Colonic mucosa (tissue), 4 donors: ENCODE measurements at regions not wholly inside any gene's neighbourhood (a gene's known extent, or its start where the extent isn't known, plus 50 kb on each side); places are given as distances from the start of the nearest gene placed in this dataset.
"Not testable (repeated sequence)": the region's sequence is repeated elsewhere in the genome, so short reads cannot be mapped to it uniquely, and the experiment has no call there.

Source experiments
- DNase-seq: peaks from one replicate; pipeline ENCODE4 v3.0.0-alpha.2; 2020
- H3K27ac ChIP-seq: fragments of 200-600 bp; one replicate; pipeline ENCODE4 v1.8.0; 2021
- H3K27me3 ChIP-seq: fragments of 200-600 bp; one replicate; pipeline ENCODE4 v1.8.0; 2021
- H3K36me3 ChIP-seq: fragments of 200-600 bp; one replicate; pipeline ENCODE4 v1.8.0; 2021
- H3K4me1 ChIP-seq: fragments of 200-600 bp; one replicate; pipeline ENCODE4 v1.8.0; 2021; ENCODE audit warnings: mild to moderate bottlenecking
- H3K4me3 ChIP-seq: fragments of 200-600 bp; one replicate; pipeline ENCODE4 v1.8.0; 2021
- H3K9ac ChIP-seq, 2 donors: one replicate each; pipeline ENCODE4 v1.7.0; 2013; ENCODE audit warnings: control low read depth in 2 of 2, low read depth in 2 of 2, low read length in 2 of 2
- H3K9me3 ChIP-seq: fragments of 200-600 bp; one replicate; pipeline ENCODE4 v1.8.0; 2021
- CTCF ChIP-seq: fragments of 200-600 bp; IDR thresholded peaks from one replicate; pipeline ENCODE4 v1.8.0; 2022; ENCODE audit warnings: antibody characterized with exemption, mild to moderate bottlenecking
- intact Hi-C: fragments of 100-400 bp; cut with DNase I; formaldehyde crosslinking; loops from one replicate; pipeline ENCODE4 v1.14.1; 2022
- donor health status: healthy.
- donor health status: DM: no; HTN: no; CAD: no.
- donor health status: DM: no; HTN: no; CAD: no.

GRCh38 chr10:33082373-33082895 lies 124.4 kb upstream of the ITGB1 start:
- DNase-seq: no peak
- no peaks in the 10 kb centered on the region for H3K9me3 ChIP-seq
- H3K4me1 ChIP-seq: no peaks in the 10 kb centered on the region
- no peak overlapping the region for H3K9ac ChIP-seq
- H3K4me3 ChIP-seq: no peak overlapping the region
- H3K27me3 ChIP-seq: no peaks in the 10 kb centered on the region
- H3K27ac ChIP-seq: no peak overlapping the region
- intact Hi-C loops: no loop called here
- H3K36me3 ChIP-seq: no peaks in the 10 kb centered on the region
- TF ChIP-seq CTCF: no peak

DNA sequence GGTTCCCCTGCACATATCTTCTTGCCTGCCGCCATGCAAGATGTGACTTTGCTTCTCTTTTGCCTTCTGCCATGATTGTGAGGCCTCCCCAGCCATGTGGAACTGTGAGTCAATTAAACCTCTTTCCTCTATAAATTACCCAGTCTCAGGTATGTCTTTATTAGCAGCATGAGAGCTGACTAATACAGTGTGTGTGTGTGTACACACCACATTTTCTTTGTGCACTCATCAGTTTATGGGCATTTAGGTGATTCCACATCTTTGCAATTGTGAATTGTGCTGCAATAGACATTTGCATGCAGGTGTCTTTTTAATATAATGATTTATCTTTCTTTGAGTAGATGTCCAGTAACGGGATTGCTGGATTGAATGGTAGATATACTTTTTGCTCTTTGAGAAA lies 122.4 kb upstream of the ITGB1 start:
- not testable (repeated sequence) for H3K9me3 ChIP-seq, H3K9ac ChIP-seq, H3K4me3 ChIP-seq

DNA sequence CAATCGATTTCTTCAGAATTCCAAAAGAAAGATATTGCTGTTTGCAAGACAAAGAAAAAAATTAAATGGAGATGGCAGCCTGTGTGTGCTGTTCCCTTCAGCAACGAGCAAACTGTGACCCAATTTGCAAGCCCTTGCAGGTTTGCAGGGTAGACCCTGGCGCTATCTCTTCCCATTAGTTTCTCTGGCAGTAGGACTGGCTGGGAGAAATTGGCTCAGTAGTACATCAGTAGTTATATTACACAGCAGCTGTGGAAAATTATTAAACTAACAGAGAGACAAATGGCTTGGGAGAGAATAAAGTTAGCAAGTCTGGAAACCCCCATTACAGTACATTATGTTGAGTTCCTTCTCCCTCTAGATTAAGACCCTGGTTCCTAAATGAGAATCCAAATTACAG lies 116.4 kb upstream of the ITGB1 start:
- H3K9ac ChIP-seq: no peak overlapping the region
- intact Hi-C loops: no loop called here
- DNase-seq: no peak
- no peak for TF ChIP-seq CTCF
- H3K27ac ChIP-seq: no peak overlapping the region
- no peaks in the 10 kb centered on the region for H3K4me1 ChIP-seq
- no peak overlapping the region for H3K4me3 ChIP-seq
- no peaks in the 10 kb centered on the region for H3K36me3 ChIP-seq
- no peaks in the 10 kb centered on the region for H3K27me3 ChIP-seq
- H3K9me3 ChIP-seq: no peaks in the 10 kb centered on the region

More for the DNA sequence above, 122.4 kb upstream of the ITGB1 start:
- H3K27ac ChIP-seq, DNase-seq, intact Hi-C loops, H3K4me1 ChIP-seq, H3K27me3 ChIP-seq, H3K36me3 ChIP-seq: not testable (repeated sequence)

DNA sequence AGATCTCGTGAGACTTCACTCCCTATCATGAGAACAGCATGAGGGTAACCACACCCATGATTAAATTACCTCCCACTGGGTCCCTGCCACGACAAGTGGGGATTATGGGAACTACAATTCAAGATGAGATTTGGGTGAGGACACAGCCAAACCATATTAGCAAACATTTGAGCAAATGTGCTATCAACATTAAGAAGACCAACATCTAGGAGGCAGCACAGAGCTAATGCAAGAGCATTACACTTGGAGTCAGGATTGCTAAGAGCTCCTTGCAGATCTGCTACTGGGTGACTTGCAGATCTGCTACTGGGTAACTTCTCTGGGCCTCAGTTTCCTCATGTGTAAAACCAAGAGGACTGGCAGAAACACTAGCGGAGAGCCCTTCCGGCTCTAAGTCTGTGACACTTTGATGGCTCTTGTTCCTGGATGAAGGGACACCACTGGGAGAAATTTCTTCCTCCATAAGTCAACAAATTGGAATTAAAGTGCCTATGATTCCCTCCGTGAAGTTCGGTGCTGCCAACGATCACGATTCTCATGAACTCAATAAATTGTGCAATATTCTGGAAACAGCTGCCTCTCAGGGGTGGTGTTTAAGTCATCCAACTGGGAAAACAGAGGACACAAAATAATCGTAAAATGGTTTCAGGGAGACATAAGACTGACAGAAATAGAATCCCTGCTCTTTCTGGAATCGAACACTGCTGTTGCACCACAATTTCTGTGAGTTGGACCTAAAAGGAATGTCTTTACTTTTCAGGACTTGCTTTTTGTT lies 115.8 kb upstream of the ITGB1 start:
- H3K9me3 ChIP-seq: no peaks in the 10 kb centered on the region
- no peaks in the 10 kb centered on the region for H3K27me3 ChIP-seq
- H3K9ac ChIP-seq: no peak overlapping the region
- H3K36me3 ChIP-seq: no peaks in the 10 kb centered on the region
- intact Hi-C loops: no loop called here
- H3K4me1 ChIP-seq: no peaks in the 10 kb centered on the region
- H3K27ac ChIP-seq: no peak overlapping the region
- no peak overlapping the region for H3K4me3 ChIP-seq
- no peak for DNase-seq
- TF ChIP-seq CTCF: no peak

DNA sequence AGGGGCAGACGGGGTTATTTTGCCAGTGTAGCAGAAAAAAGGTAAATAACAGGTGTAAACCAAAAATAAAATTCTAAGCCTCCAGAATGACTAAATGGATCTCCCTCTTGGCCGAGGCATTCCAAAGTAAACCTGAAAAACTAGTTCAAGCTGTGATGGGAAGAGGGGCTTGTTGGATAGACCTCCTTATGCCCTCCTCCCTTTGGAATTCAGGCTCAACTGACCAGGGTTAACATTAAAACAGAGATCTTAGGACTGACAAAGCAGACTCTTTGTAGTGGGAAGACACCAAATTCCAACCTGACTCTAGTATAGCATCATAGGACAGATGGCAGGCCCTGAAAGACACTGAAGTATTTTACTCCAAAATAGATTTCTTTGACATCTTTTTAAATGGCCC lies 113.8 kb upstream of the ITGB1 start:
- Histone ChIP-seq H3K9me3 (no peaks in the 10 kb centered on the region), H3K4me3 (no peak overlapping the region), H3K27me3 (no peaks in the 10 kb centered on the region), H3K27ac (no peak overlapping the region), H3K4me1 (no peaks in the 10 kb centered on the region), H3K9ac (no peak overlapping the region), H3K36me3 (no peaks in the 10 kb centered on the region)
- no peak for TF ChIP-seq CTCF
- intact Hi-C loops: no loop called here
- DNase-seq: no peak

- intact Hi-C loops: no loop called here
- H3K4me1 ChIP-seq: no peaks in the 10 kb centered on the region
- TF ChIP-seq CTCF: no peak
- no peak overlapping the region for H3K4me3 ChIP-seq
- no peaks in the 10 kb centered on the region for H3K9me3 ChIP-seq
- H3K36me3 ChIP-seq: no peaks in the 10 kb centered on the region
- H3K27ac ChIP-seq: no peak overlapping the region
- DNase-seq: no peak
- no peaks in the 10 kb centered on the region for H3K27me3 ChIP-seq
- no peak overlapping the region for H3K9ac ChIP-seq
Measured at GRCh38 chr10:33070101-33070500, 112.1 kb upstream of the ITGB1 start.
